T-helper 1 cell (primary cell): ENCODE measurements at regions not wholly inside any gene's neighbourhood (a gene's known extent, or its start where the extent isn't known, plus 50 kb on each side); places are given as distances from the start of the nearest gene placed in this dataset.

Source experiments
- DNase-seq, 5 donors: peaks; one replicate each; pipeline ENCODE4 v3.0.0-alpha.2; 2012 to 2020

DNA sequence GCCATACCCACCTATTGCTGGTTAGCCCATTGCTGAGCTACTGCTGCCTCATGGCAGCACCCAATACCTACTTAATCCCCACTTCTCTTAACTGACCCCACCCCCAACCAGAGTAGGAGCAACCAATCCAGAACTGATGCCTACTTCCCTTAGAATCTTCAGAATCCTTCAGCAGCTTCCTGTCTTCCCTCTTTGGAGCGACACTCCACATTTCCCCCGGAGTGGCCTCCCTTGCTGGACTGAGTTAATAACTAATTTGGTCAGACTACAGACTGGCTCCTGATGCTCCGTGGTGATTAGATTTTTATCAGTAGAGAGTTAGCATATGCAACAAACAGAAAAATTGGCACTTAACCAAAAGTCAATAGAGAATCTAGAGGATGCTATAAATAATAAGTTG is 51.2 kb upstream of the UBR2 start:
- DNase-seq = no peak

DNA sequence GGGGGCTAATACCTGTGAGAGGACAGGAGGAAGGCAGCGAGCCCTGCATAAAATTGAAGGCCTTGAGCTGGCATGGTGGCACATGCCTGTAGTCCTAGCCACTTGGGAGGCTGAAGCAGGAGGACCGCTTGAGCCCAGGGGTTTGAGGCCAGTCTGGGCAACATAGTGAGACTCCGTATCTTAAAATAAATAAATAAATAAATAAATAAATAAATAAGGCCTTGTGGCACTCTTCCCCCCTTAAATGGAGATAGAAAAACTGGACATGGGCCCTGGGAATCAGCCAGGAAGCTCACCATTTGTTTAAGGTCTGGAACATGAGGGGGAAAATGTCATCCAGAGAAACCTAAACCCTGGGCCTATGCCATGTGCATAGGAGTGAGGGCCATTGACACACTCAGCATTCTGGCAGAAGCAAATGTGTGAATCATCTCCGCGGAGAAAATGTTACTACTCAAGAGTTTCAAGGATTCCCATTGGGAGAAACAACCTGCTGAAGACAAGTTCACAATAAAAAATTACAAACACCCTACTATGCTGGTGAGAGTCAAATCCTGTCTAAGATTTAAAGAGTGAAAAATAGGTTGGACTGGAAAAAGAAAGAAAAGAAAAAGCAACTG is 51.9 kb upstream of the UBR2 start:
- no peak for DNase-seq

DNA sequence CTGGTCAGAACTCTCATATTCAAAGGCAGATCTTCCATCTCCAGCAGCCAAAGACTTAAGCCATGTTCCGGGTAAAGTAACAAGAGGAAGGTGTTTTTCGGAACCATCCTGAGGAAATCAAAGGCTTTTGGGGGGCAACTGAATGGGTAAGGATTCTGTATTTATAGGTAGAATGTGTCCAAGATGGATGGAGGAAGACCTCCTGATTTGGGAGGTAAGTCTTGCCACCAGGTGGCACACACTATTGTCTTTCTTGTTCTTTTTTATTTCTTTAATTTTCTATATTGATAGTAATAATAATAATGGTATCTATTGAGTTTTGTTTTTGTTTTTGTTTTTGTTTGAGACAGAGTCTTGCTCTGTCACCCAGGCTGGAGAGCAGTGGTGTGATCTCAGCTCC is 53.0 kb upstream of the UBR2 start:
- DNase-seq = no peak

DNA sequence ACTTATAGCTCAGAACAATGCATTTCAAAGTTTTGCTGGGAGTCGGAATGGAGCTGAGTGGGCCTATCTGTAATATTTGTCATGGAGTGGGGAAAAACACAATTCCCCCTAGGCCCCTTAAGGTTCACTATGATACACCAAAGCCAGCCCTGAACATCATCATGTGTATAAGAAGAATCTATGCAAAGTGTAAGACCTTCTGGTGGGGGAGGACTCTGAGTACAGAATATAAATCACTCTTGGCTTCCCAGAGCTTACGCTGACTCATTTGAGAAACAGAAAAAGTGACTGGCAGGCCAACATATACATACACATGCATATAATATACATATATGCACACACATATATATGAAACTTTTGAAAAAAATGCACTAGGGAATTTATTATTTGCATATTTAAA is 54.1 kb upstream of the UBR2 start:
- DNase-seq = peak in 1 of 5 donors; percentile 23

DNA sequence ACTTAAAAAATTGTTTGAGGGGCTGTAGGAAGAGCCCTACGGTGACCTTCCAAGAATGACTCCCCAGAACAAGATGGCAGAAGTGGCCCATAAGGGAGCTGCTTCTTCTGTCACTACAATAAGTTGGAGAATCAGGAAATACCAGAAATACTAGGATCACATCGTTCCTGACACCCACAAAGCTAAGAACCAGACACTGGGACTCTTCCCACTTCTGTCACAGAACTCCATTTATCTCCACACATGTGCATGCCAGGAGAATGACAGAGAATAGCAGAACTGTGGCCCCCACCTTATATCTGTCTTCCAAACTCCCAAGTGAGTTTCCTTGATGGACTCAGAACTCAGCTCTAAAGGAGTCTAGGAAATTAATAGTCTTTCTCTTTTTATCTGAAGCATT is 54.6 kb upstream of the UBR2 start:
- DNase-seq = no peak

DNA sequence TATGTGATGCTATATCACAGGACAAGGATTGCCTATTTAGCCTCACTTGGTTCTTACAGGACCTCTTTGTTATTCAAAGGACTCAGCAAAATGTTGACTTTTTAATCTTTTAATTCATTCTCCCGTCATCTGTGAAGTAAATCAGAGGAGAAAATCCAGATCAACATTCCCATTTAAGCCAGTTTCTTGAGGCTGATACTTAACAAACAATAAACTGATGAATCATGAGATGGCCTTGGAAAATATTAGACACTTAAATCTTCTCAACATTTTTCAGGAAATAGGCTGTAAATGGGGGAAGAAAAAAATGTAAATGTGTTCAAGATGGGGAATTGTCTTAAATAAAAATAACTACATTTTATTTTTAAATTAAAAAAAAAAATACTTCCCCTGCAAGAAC is 55.9 kb upstream of the UBR2 start:
- DNase-seq = no peak

DNA sequence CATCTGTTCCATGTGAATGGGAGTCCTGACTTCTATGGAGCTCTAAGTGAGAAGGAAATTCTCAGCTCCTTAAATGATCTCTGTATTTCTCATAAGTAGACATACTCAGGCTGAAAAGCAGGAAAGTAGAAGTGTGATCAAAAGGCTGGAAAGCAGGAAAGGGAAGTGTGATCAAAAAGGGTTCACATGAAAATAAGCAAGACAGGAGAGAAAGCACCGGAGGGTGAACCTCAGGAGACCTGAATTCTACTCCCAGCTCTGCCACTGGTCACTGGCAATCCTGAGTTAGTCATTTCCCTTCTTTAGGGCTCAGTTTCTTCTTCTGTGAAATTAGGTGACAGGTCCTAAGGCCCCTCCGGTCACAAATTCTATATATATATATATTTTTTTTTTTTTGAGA is 55.5 kb upstream of the TRERF1 start:
- no peak for DNase-seq

DNA sequence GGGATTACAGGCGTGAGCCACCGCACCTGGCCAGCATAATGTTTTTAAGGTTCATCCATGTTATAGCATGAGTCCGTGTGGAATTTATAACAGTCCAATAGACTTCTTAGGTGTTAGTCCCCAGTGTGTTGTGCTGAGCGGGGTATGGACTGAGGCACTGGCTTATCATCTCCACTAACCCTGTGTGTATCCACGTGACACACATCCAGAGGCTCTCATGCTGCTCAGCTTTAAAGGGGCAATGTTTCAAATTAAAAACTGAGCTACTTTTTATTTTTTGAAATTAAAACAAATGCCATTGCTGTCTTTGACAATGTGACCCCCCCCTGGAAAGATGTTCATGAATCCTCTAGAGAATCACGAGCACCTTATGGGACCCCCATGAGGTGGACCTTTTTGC is 54.3 kb upstream of the TRERF1 start:
- no peak for DNase-seq

DNA sequence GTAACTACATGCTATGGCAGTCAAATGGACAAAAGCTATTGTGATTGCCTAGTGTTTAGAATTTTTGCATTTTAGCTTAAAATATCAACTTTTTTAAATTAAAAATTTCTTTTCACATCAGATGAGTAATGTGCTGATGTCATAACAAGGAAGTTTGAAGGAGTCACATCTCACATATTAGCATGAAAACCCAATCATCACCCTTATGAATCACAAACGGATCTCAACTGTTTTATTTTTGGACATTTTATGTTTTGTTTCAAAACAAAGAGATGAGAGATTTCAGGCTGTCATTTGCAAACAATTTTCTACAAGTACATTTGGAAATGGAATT is 53.6 kb upstream of the TRERF1 start:
- DNase-seq = peak in 1 of 5 donors; percentile 12

DNA sequence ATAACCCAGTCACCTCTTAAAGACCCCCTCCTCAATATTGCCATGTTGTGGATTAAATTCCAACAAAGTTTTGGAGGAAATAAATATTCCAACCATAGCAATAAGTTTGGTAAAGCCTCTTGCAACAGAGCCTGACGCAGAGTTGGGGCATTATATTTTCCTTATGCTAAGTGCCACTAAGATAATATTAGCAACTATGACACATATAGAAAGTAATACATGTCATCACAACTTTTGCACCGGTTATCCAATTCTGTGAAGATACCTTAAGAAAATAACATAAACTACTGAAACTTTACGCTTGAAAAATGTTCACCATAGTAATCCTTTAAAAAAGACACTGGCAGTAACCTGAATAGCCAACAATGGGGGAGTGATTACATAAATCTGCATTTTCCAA is 52.2 kb upstream of the TRERF1 start:
- peak in 1 of 5 donors; percentile 5 for DNase-seq

DNA sequence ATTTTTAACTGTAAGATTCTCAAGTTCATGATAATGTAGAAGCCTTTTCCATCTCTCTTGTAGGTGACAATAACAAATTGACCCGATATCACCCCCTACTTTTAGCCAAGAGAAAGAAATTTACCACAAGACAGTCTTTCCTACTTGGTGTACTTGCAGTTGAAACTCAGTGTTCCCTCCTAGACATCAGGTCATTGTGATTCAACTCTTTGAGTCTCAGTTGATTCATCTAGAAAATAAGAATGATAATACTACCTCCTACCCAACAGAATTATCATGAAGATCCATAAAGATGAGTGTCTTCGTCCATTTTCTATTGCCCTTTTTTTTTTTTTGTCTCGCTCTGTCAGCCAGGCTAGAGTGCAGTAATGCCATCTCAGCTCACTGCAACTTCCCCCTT is 51.3 kb upstream of the TRERF1 start:
- no peak for DNase-seq

DNA sequence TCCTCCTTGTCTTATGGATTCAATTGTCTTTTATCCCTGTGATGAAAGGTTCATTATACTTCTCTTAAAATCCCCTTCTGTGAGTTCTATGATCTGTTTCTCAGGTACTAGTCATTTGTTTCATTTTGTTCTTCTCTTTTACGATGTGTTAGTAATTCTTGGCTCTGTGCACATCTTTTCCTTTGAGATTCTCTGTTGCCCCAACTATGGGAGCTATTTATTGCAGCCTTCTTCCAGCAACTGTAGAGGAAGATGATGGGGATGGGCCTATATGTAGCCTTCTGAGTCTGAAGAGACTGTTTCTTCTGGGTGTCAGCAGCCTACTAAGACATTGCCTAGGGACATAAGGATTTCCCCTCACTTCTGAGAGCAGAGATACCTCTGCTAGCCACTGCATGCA is 50.4 kb upstream of the TRERF1 start:
- no peak for DNase-seq
